Skeletal muscle cell (primary cell): ENCODE measurements at regions not wholly inside any gene's neighbourhood (a gene's known extent, or its start where the extent isn't known, plus 50 kb on each side); places are given as distances from the start of the nearest gene placed in this dataset.
A peak's percentile ranks its signal among the peaks of the same experiment; 100 is the strongest.

Experiments
- DNase-seq: peaks from one replicate; pipeline ENCODE4 v3.0.0-alpha.2; 2010; ENCODE audit warnings: low read depth
- H3K4me3 ChIP-seq: 2 replicates; pipeline ENCODE4 v1.5.1; 2011; ENCODE audit warnings: low read depth, mild to moderate bottlenecking, control low read depth, low read length, moderate library complexity

GRCh38 chr12:24229031-24229700 lies 279.7 kb upstream of the SOX5 start:
- no peak for DNase-seq
- no peak overlapping the region for H3K4me3 ChIP-seq

- DNase-seq: no peak
These were observed 278.9 kb upstream of the SOX5 start for GRCh38 chr12:24228371-24228770.

GRCh38 chr12:24227551-24227950 lies 278.1 kb upstream of the SOX5 start:
- no peak for DNase-seq
- no peak overlapping the region for H3K4me3 ChIP-seq

More at GRCh38 chr12:24228371-24228770, 278.9 kb upstream of the SOX5 start:
- H3K4me3 ChIP-seq: no peak overlapping the region

GRCh38 chr12:24226745-24227350 lies 277.4 kb upstream of the SOX5 start:
- peak; percentile 64 for DNase-seq
- no peak overlapping the region for H3K4me3 ChIP-seq

GRCh38 chr12:24224401-24224800 lies 274.9 kb upstream of the SOX5 start:
- no peak for DNase-seq
- H3K4me3 ChIP-seq: no peak overlapping the region

GRCh38 chr12:24223926-24224325 lies 274.5 kb upstream of the SOX5 start:
- no peak for DNase-seq
- no peak overlapping the region for H3K4me3 ChIP-seq

- no peak overlapping the region for H3K4me3 ChIP-seq
- DNase-seq: peak; percentile 21
These were observed 273.5 kb upstream of the SOX5 start for GRCh38 chr12:24222968-24223367.

- DNase-seq: no peak
- H3K4me3 ChIP-seq: no peak overlapping the region
These were observed 263.0 kb upstream of the SOX5 start for GRCh38 chr12:24212496-24212895.

- no peak overlapping the region for H3K4me3 ChIP-seq
- DNase-seq: no peak
These were observed 257.2 kb upstream of the SOX5 start for GRCh38 chr12:24206621-24207020.

GRCh38 chr12:24201258-24201970 lies 251.9 kb upstream of the SOX5 start:
- DNase-seq: no peak
- no peak overlapping the region for H3K4me3 ChIP-seq

GRCh38 chr12:24200010-24200409 lies 250.5 kb upstream of the SOX5 start:
- no peak overlapping the region for H3K4me3 ChIP-seq
- no peak for DNase-seq

GRCh38 chr12:24198936-24199671 lies 249.6 kb upstream of the SOX5 start:
- no peak overlapping the region for H3K4me3 ChIP-seq
- DNase-seq: no peak

- H3K4me3 ChIP-seq: no peak overlapping the region
- DNase-seq: no peak
These were observed 248.6 kb upstream of the SOX5 start for GRCh38 chr12:24198070-24198469.

- no peak overlapping the region for H3K4me3 ChIP-seq
- DNase-seq: no peak
These were observed 248.1 kb upstream of the SOX5 start for GRCh38 chr12:24197532-24197931.

- no peak overlapping the region for H3K4me3 ChIP-seq
- no peak for DNase-seq
These were observed 245.6 kb upstream of the SOX5 start for GRCh38 chr12:24195063-24195462.

- no peak for DNase-seq
- no peak overlapping the region for H3K4me3 ChIP-seq
These were observed 241.6 kb upstream of the SOX5 start for GRCh38 chr12:24191117-24191516.

GRCh38 chr12:24185782-24186181 lies 236.3 kb upstream of the SOX5 start:
- no peak overlapping the region for H3K4me3 ChIP-seq
- no peak for DNase-seq

- no peak overlapping the region for H3K4me3 ChIP-seq
- DNase-seq: no peak
These were observed 228.4 kb upstream of the SOX5 start for GRCh38 chr12:24177889-24178288.

- no peak for DNase-seq
- H3K4me3 ChIP-seq: no peak overlapping the region
These were observed 226.5 kb upstream of the SOX5 start for GRCh38 chr12:24175929-24176328.

- no peak for DNase-seq
These were observed 225.8 kb upstream of the SOX5 start for GRCh38 chr12:24175284-24175683.

More at GRCh38 chr12:24175284-24175683, 225.8 kb upstream of the SOX5 start:
- no peak overlapping the region for H3K4me3 ChIP-seq
